WI38 (cell line): ENCODE measurements at regions not wholly inside any gene's neighbourhood (a gene's known extent, or its start where the extent isn't known, plus 50 kb on each side); places are given as distances from the start of the nearest gene placed in this dataset.

Source experiments
- H3K4me3 ChIP-seq: 2 replicates; pipeline ENCODE4 v1.5.1; 2011; ENCODE audit warnings: low read depth, mild to moderate bottlenecking, control low read depth, low read length
- TF ChIP-seq, protein P1 (sequence below): IDR thresholded peaks from 2 replicates; pipeline ENCODE4 v1.5.1; 2012; ENCODE audit warnings: low read depth, mild to moderate bottlenecking, control low read depth, low read length

DNA sequence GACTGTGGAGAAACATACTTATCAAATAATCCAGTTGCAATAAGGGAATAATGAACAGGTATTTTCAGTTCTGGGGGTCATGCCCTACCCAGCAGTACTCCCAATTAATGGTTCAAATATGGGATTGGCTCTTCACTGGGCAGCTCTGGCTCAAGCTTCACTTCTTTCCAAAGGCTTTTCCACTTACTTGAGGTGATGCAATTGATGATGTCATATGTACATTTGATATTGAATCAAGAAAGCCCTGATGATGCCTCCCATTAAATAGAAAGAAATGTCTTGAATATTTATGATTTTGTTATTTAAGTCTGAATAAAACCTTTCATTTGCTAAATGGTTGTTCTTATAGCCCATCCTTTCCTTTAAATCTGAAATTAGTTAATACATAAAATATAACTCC is 789.9 kb downstream of the USP25 start:
- H3K4me3 ChIP-seq, result no peak overlapping the region
- TF ChIP-seq, protein P1, sequence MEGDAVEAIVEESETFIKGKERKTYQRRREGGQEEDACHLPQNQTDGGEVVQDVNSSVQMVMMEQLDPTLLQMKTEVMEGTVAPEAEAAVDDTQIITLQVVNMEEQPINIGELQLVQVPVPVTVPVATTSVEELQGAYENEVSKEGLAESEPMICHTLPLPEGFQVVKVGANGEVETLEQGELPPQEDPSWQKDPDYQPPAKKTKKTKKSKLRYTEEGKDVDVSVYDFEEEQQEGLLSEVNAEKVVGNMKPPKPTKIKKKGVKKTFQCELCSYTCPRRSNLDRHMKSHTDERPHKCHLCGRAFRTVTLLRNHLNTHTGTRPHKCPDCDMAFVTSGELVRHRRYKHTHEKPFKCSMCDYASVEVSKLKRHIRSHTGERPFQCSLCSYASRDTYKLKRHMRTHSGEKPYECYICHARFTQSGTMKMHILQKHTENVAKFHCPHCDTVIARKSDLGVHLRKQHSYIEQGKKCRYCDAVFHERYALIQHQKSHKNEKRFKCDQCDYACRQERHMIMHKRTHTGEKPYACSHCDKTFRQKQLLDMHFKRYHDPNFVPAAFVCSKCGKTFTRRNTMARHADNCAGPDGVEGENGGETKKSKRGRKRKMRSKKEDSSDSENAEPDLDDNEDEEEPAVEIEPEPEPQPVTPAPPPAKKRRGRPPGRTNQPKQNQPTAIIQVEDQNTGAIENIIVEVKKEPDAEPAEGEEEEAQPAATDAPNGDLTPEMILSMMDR, result no peak

DNA sequence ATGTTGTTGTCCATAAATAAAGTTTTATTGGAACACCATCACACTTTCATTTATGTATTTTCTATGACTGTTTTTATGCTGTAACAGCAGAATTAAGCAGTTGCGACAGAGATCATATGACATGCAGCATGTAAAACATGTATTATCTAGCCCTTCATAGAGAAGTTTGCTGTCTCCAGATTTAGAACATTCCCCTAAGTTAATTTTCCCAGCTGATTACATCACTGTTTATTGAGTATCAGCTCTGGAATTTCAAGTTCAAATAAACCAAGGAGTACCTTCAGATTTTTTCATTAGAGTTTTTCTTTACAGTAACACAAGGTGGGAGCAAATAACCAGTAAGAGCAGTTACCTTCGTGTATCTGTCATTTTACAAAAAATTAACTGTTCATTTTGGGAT is 792.8 kb downstream of the USP25 start:
- no peak overlapping the region for H3K4me3 ChIP-seq
- TF ChIP-seq, protein P1, result no peak

DNA sequence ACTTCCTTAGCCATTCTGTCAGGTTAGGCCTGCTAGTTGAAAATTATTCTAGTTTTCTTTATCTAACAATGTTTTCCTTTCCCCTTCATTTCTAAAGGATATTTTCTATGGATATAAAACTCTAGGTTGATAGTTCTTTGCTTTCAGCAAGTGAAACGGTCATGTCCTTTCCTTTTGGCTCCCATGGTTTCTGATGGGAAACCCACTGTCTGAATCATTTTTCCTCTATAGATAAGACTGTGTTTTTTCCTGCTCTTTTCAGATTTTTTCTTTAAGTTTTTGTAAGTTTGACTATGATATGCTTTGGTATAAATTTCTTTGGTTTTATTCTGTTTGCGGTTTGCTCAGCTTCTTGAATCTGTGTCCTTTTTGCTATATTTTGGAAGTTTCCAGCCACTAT is 800.9 kb downstream of the USP25 start:
- TF ChIP-seq, protein P1, result no peak
- H3K4me3 ChIP-seq, result no peak overlapping the region

DNA sequence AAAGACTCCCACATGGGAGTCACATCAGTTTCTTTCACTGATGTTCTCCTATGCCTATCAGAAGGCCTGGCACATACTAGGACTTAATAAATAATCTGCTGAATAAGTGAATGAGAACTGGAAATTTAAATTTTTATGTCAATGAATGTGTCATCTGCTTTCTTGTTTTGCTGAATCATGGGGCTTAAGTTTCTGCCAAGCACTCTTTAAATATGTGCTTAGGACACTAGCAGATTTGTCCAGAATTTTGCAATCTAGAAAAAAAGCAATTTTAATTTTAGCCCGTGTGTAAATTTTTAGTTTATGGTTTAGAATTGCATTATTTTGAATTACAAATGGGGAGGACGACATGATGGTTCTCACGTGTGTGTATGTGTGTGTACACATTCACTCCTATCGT is 803.1 kb downstream of the USP25 start:
- H3K4me3 ChIP-seq, result no peak overlapping the region
- TF ChIP-seq, protein P1, result no peak

DNA sequence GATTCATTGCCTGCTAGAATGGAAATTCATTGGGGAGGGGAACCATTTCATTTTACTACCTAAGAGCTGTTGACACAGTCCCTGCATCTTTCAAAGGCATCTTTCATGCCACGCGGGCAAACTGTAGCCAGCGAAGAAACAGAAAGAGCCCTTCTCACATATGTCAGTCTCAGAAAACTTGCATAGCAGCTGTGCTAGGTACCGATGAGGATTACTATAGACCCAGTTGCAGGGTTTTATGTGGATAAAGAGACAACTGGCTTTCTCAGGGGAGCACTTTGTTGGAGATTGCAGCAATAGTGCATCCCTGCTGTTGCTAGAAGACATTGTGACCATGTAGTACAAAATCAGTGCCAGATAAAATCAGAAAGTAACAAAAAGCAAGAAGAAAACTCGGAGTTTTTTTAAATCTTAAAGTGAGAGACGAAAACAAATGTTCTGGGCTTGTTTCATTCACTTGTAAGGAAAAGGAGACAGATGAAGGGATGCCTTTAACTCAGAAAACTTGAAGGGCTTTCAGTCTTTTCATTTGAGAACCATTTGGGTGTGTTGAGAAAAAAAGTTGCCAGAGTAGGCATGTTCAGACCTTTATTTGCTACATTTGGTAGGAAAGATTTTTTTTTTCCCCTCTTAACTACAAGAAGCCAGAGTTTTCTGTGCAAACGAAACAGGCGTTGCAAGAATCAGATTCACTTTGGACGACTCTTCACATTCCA is 804.1 kb downstream of the USP25 start:
- no peak overlapping the region for H3K4me3 ChIP-seq
- TF ChIP-seq, protein P1, result no peak

DNA sequence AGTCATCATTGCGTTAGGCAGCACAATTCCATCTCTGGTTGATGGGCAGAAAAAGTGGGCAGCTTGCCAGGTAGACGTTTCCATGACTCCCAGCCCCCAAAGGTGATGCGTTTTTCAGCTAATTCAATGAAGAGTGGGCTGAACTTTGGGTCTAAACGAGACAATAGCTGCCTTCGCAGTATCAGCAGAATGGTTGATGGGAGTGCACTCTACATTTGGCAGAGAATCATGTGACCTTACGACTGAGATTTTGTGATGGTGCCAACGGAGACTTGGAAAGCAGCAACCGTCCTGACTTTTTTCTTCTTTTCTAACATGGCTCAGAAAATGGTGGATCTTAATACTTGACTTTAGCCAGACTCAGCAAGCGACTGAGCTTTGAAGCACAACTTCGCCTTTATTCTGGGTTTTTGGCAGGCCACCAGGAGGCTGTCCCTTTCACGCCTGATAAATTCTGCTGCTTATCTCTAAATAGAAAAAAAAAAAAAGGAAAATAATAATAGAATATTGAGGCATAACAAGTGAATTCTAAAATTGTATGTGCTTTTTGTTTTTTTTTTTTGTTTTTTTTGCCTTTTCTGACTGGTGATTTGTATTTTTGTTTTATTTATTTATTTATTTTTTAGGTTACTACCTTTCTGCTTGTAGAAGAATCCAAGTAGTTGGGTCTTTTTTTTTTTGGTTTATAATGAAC is 804.8 kb downstream of the USP25 start:
- TF ChIP-seq, protein P1, result no peak
- no peak overlapping the region; the same call in 1 of the 2 replicates for H3K4me3 ChIP-seq

DNA sequence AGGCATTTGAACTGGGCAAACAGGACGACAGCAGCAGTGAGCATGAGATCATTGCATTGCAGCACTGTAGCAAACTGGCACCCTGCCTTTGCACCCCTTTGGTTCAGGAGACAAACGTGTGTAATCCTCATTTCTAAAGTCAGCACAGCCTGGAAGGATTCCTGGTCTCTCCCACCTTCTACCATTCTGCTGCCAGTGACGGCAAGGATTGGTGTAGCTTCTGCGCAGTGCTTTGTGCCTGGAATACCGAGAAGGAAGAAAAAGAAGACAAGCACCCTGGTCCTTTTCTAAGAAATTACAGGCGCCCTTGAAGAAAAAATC is 805.3 kb downstream of the USP25 start:
- H3K4me3 ChIP-seq, result peak overlapping the region; percentile 14
- TF ChIP-seq, protein P1, result no peak
